H1 (cell line): ENCODE measurements at regions not wholly inside any gene's neighbourhood (a gene's known extent, or its start where the extent isn't known, plus 50 kb on each side); places are given as distances from the start of the nearest gene placed in this dataset.

Experiments
- CTCF ChIA-PET: fragments of 300-600 bp; sonication (Branson Sonifier 250); formaldehyde crosslinking; loops from one replicate; lab custom pipeline; 2021; ENCODE audit not compliant: partially characterized antibody; lab: Charles Lee
- POLR2A ChIA-PET: fragments of 300-600 bp; sonication (Branson Sonifier 250); formaldehyde crosslinking; loops from one replicate; lab custom pipeline; 2021; ENCODE audit warnings: inconsistent platforms; ENCODE audit not compliant: partially characterized antibody; lab: Charles Lee
- DNase-seq, 2 experiments: peaks; one replicate each; pipeline versions ENCODE4 v3.0.0 to v3.0.0-alpha.2; 2010 to 2022; ENCODE audit warnings: low spot score in 2 of 2, low read depth in 1 of 2, mixed read lengths in 1 of 2
- FAIRE-seq: peaks from 2 replicates; lab custom pipeline; 2011; peaks lifted over from hg19 to GRCh38; lab: Jason Lieb, UNC
- H2AFZ ChIP-seq: 2 replicates; pipeline ENCODE4 v1.8.1; 2012; ENCODE audit warnings: low read length, inconsistent platforms
- H2AK5ac ChIP-seq: 2 replicates; pipeline ENCODE4 v1.6.1; 2013; ENCODE audit warnings: low read depth, low read length
- H2BK120ac ChIP-seq: replicated peaks from 2 replicates; pipeline ENCODE3; 2013; ENCODE audit warnings: low read depth, low read length, inconsistent platforms
- H2BK12ac ChIP-seq: 2 replicates; pipeline ENCODE4 v1.6.1; 2013; ENCODE audit warnings: low read depth, low read length
- H2BK15ac ChIP-seq: 2 replicates; pipeline ENCODE4 v1.6.1; 2013; ENCODE audit warnings: low read length
- H2BK20ac ChIP-seq: 2 replicates; pipeline ENCODE4 v1.6.1; 2013; ENCODE audit warnings: low read length
- H2BK5ac ChIP-seq: 2 replicates; pipeline ENCODE4 v1.6.1; 2013; ENCODE audit warnings: low read depth, low read length
- H3K14ac ChIP-seq: 2 replicates; pipeline ENCODE4 v1.6.1; 2013; ENCODE audit warnings: inconsistent platforms; ENCODE audit not compliant: insufficient read length
- H3K18ac ChIP-seq: 2 replicates; pipeline ENCODE4 v1.6.1; 2013; ENCODE audit warnings: low read length; ENCODE audit errors: extremely low read depth
- H3K23ac ChIP-seq: 2 replicates; pipeline ENCODE4 v1.6.1; 2013; ENCODE audit warnings: inconsistent platforms; ENCODE audit not compliant: insufficient read length
- H3K23me2 ChIP-seq: 2 replicates; pipeline ENCODE4 v1.6.1; 2013; ENCODE audit warnings: low read depth, low read length
- H3K27ac ChIP-seq: 2 replicates; pipeline ENCODE4 v1.6.1; 2011; ENCODE audit warnings: low read depth, low read length, inconsistent platforms
- H3K27me3 ChIP-seq, 4 experiments: replicated peaks in 1 of 4; 1 replicate in 1 of 4; 2 replicates in 3 of 4; pipeline versions ENCODE4 v1.6.1 to v1.8.1; 2011 to 2013; ENCODE audit warnings: low read length in 3 of 4, mild to moderate bottlenecking in 3 of 4, inconsistent platforms in 2 of 4, mixed read lengths in 2 of 4, moderate library complexity in 1 of 4; ENCODE audit not compliant: control insufficient read depth in 3 of 4, insufficient read depth in 3 of 4; ENCODE audit errors: extremely low read depth in 1 of 4
- H3K36me3 ChIP-seq, 4 experiments: 2 replicates each; pipeline versions ENCODE4 v1.6.1 to v1.8.1; 2011 to 2013; ENCODE audit warnings: mild to moderate bottlenecking in 4 of 4, low read length in 3 of 4, moderate library complexity in 2 of 4, control low read depth in 1 of 4, inconsistent platforms in 1 of 4; ENCODE audit not compliant: insufficient read depth in 4 of 4, control insufficient read depth in 2 of 4
- H3K4ac ChIP-seq: replicated peaks from 2 replicates; pipeline ENCODE3; 2013; ENCODE audit warnings: low read length, low read depth, mixed read lengths, inconsistent platforms; ENCODE audit not compliant: insufficient read length
- H3K4me1 ChIP-seq, 4 experiments: replicated peaks in 1 of 4; 1 replicate in 1 of 4; 2 replicates in 3 of 4; pipeline versions ENCODE4 v1.6.1 to v1.8.1; 2011 to 2013; ENCODE audit warnings: low read length in 3 of 4, inconsistent platforms in 2 of 4, mixed read lengths in 1 of 4; ENCODE audit not compliant: insufficient read depth in 4 of 4, control insufficient read depth in 3 of 4
- H3K4me2 ChIP-seq, 2 experiments: 2 replicates each; pipeline versions ENCODE4 v1.6.1 to v1.8.1; 2011 to 2013; ENCODE audit warnings: low read depth in 2 of 2, low read length in 2 of 2, control low read depth in 1 of 2, inconsistent platforms in 1 of 2, mild to moderate bottlenecking in 1 of 2; ENCODE audit not compliant: insufficient read depth in 1 of 2
- H3K4me3 ChIP-seq, 4 experiments: fragments of 200-600, 300-600 bp in 1 of 4; sonication (generic), shearing (Covaris generic), sonication (Bioruptor Twin) in 1 of 4; 2 replicates each; pipeline versions ENCODE4 v1.5.1 to v1.8.1; 2011 to 2016; ENCODE audit warnings: low read length in 4 of 4, low read depth in 3 of 4, control low read depth in 2 of 4, inconsistent platforms in 2 of 4, mild to moderate bottlenecking in 2 of 4, mixed read lengths in 1 of 4, moderate library complexity in 1 of 4; ENCODE audit not compliant: insufficient read depth in 2 of 4; ENCODE audit errors: extremely low read depth in 1 of 4
- H3K56ac ChIP-seq: replicated peaks from 2 replicates; pipeline ENCODE3; 2013; ENCODE audit warnings: low read depth, mild to moderate bottlenecking, mixed read lengths, low read length, inconsistent platforms; ENCODE audit not compliant: insufficient read length
- H3K79me1 ChIP-seq: 2 replicates; pipeline ENCODE4 v1.6.1; 2013; ENCODE audit warnings: low read depth, low read length, control low read depth
- H3K79me2 ChIP-seq, 2 experiments: 2 replicates each; pipeline versions ENCODE4 v1.6.1 to v1.8.1; 2012 to 2013; ENCODE audit warnings: low read length in 2 of 2, mild to moderate bottlenecking in 2 of 2, inconsistent platforms in 1 of 2; ENCODE audit not compliant: insufficient read depth in 2 of 2, control insufficient read depth in 1 of 2
- H3K9ac ChIP-seq, 4 experiments: replicated peaks in 1 of 4; 1 replicate in 1 of 4; 2 replicates in 3 of 4; pipeline versions ENCODE4 v1.6.1 to v1.8.1; 2011 to 2013; ENCODE audit warnings: low read depth in 3 of 4, low read length in 3 of 4, control low read depth in 2 of 4, mild to moderate bottlenecking in 2 of 4, moderate library complexity in 2 of 4, inconsistent platforms in 1 of 4; ENCODE audit errors: extremely low read depth in 1 of 4
- H3K9me3 ChIP-seq, 2 experiments: 2 replicates each; pipeline versions ENCODE4 v1.6.1 to v1.8.1; 2012 to 2013; ENCODE audit warnings: mild to moderate bottlenecking in 2 of 2, moderate library complexity in 2 of 2, control low read depth in 1 of 2, inconsistent platforms in 1 of 2, low read depth in 1 of 2, low read length in 1 of 2, mixed read lengths in 1 of 2; ENCODE audit not compliant: insufficient read depth in 2 of 2
- H4K20me1 ChIP-seq, 2 experiments: replicated peaks in 1 of 2; 2 replicates each; pipeline versions ENCODE3 to v1.8.1; 2011 to 2013; ENCODE audit warnings: inconsistent platforms in 2 of 2, low read length in 2 of 2, mild to moderate bottlenecking in 1 of 2; ENCODE audit not compliant: insufficient read depth in 2 of 2, control insufficient read depth in 1 of 2
- H4K5ac ChIP-seq: 2 replicates; pipeline ENCODE4 v1.6.1; 2013; ENCODE audit warnings: low read length, low read depth, mixed read lengths, inconsistent platforms; ENCODE audit not compliant: insufficient read length
- H4K8ac ChIP-seq: 2 replicates; pipeline ENCODE4 v1.8.0; 2013; ENCODE audit warnings: mild to moderate bottlenecking, moderate library complexity, low read length, inconsistent platforms; ENCODE audit not compliant: insufficient read depth; ENCODE audit errors: extremely low read depth
- H4K91ac ChIP-seq: replicated peaks from 2 replicates; pipeline ENCODE3; 2013; ENCODE audit warnings: low read length, mixed read lengths, inconsistent platforms; ENCODE audit not compliant: insufficient read length
- CTCF ChIP-seq, 3 experiments: IDR thresholded peaks; 1 replicate in 2 of 3; 2 replicates in 1 of 3; pipeline versions ENCODE4 v1.5.1 to v1.6.1; 2011; ENCODE audit warnings: low read length in 3 of 3, mild to moderate bottlenecking in 3 of 3, inconsistent platforms in 2 of 3, low read depth in 1 of 3, moderate library complexity in 1 of 3; ENCODE audit not compliant: insufficient read depth in 1 of 3; ENCODE audit errors: control extremely low read depth in 1 of 3
- E2F6 ChIP-seq: IDR thresholded peaks from 2 replicates; pipeline ENCODE4 v1.6.1; 2012; ENCODE audit warnings: inconsistent platforms
- NANOG ChIP-seq: IDR thresholded peaks from 2 replicates; pipeline ENCODE4 v1.6.1; 2011; ENCODE audit warnings: low read length, low read depth, mild to moderate bottlenecking, inconsistent platforms; ENCODE audit not compliant: insufficient read depth, poor library complexity, severe bottlenecking
- PHF8 ChIP-seq: fragments of 200-600 bp; sonication (generic); conservative IDR thresholded peaks from 2 replicates; pipeline ENCODE4 v1.7.1; 2012; ENCODE audit warnings: low read depth, mild to moderate bottlenecking, inconsistent platforms, low read length, moderate library complexity
- RAD21 ChIP-seq, 2 experiments: IDR thresholded peaks in 1 of 2; conservative IDR thresholded peaks in 1 of 2; 2 replicates each; pipeline ENCODE4 v1.6.1; 2011; ENCODE audit warnings: low read depth in 2 of 2, low read length in 2 of 2, improper control_type of control experiment in 1 of 2, inconsistent platforms in 1 of 2, mild to moderate bottlenecking in 1 of 2, moderate library complexity in 1 of 2
- RNF2 ChIP-seq: fragments of 200-900, 300-1000 bp; sonication (generic); IDR thresholded peaks from 2 replicates; pipeline ENCODE4 v1.7.1; 2016; ENCODE audit warnings: borderline replicate concordance, low read depth, mild to moderate bottlenecking, antibody characterized with exemption, low read length; ENCODE audit not compliant: poor library complexity, severe bottlenecking; ENCODE audit errors: missing control alignments
- SAP30 ChIP-seq: fragments of 300-600 bp; sonication (generic); IDR thresholded peaks from 2 replicates; pipeline ENCODE4 v1.7.1; 2012; ENCODE audit warnings: low read length, moderate library complexity, mild to moderate bottlenecking, inconsistent platforms; ENCODE audit not compliant: insufficient read depth, insufficient replicate concordance
- TAF1 ChIP-seq: IDR thresholded peaks from 2 replicates; pipeline ENCODE4 v1.6.1; 2011; ENCODE audit warnings: mild to moderate bottlenecking, low read depth, low read length
- YY1 ChIP-seq: IDR thresholded peaks from 2 replicates; pipeline ENCODE4 v1.6.1; 2011; ENCODE audit warnings: low read depth, mild to moderate bottlenecking, low read length
- ZNF274 ChIP-seq: IDR thresholded peaks from 2 replicates; pipeline ENCODE4 v1.7.0; 2012; ENCODE audit warnings: low read length, borderline replicate concordance; ENCODE audit errors: extremely low read depth
- WGBS, 2 experiments: shearing (Covaris generic) in 1 of 2; methylation state at CpG; one replicate each; pipeline versions ENCODE4 v1.1.6 to v1.1.7; 2013 to 2015; ENCODE audit warnings: low lambda C conversion rate in 2 of 2, mixed read lengths in 2 of 2, inconsistent platforms in 1 of 2, low coverage in 1 of 2, missing lambda C conversion rate in 1 of 2; ENCODE audit not compliant: insufficient replicate concordance in 2 of 2, insufficient coverage in 1 of 2, insufficient read length in 1 of 2; ENCODE audit errors: extremely low coverage in 1 of 2, missing lambda C conversion rate in 1 of 2; 5-methylcytosine and 5-hydroxymethylcytosine counted together

DNA sequence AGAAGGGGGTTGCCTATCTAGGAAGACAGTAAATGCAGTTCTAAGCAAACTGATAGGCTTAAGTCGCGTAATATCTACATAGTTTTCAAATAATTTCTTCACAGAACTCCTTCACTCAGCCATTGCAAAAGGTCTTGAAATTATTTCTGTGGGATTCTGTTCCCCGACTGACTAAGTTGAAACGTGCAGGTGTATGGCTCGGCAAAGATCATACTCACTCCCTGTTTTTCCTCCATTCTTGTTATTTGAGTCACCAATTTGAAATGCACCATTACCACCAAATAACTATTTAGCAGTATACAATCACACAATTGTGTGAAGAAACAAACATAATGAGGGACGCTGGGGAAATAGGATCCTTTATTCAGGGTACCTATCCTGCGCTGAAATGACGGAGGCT lies 771.1 kb downstream of the GATA3 start:
- Histone ChIP-seq H3K23me2 (no peaks in the 10 kb centered on the region), H2BK12ac (no peak overlapping the region), H4K20me1 (no peaks in the 10 kb centered on the region), H3K4me2 (no peak overlapping the region), H2AK5ac (no peak overlapping the region), H3K9ac (no peak overlapping the region), H3K27ac (no peak overlapping the region), H4K5ac (no peak overlapping the region), H3K79me1 (no peaks in the 10 kb centered on the region), H2AFZ (no peak overlapping the region), H3K56ac (no peak overlapping the region), H3K79me2 (no peaks in the 10 kb centered on the region), H3K4me3 (no peak overlapping the region), H2BK15ac (no peak overlapping the region), H3K36me3 (no peaks in the 10 kb centered on the region), H3K14ac (no peak overlapping the region), H3K4me1 (no peaks in the 10 kb centered on the region), H2BK120ac (no peak overlapping the region), H4K91ac (no peak overlapping the region), H3K9me3 (no peaks in the 10 kb centered on the region), H3K4ac (no peak overlapping the region), H4K8ac (no peak overlapping the region), H3K18ac (no peak overlapping the region), H3K23ac (no peak overlapping the region), H2BK5ac (no peak overlapping the region), H3K27me3 (no peaks in the 10 kb centered on the region), H2BK20ac (no peak overlapping the region)
- ChIA-PET POLR2A (no interaction called here), CTCF (no interaction called here)
- no peak for FAIRE-seq
- WGBS, 2 experiments, result 93% methylated on average over 8 of the region's 8 CpGs; no CpG with 5 or more reads in 1 of the 2 experiments
- no peak for DNase-seq
- TF ChIP-seq NANOG (no peak), RAD21 (IDR thresholded peaks at IDR 0.05 in 1 of 2, conservative IDR thresholded peaks at IDR 0.05 in 1 of 2; ENCODE audit: low read depth in 2 of 2, low read length in 2 of 2) (no peak), ZNF274 (no peak), E2F6 (no peak), YY1 (no peak), TAF1 (no peak), CTCF (IDR thresholded peaks at IDR 0.05; ENCODE audit: control extremely low read depth in 1 of 3, insufficient read depth in 1 of 3, low read depth in 1 of 3, low read length in 3 of 3) (no peak), PHF8 (no peak), SAP30 (no peak), RNF2 (no peak)
